ENCODE measurements at regions not wholly inside any gene's neighbourhood (a gene's known extent, or its start where the extent isn't known, plus 50 kb on each side); places are given as distances from the start of the nearest gene placed in this dataset.

DNA sequence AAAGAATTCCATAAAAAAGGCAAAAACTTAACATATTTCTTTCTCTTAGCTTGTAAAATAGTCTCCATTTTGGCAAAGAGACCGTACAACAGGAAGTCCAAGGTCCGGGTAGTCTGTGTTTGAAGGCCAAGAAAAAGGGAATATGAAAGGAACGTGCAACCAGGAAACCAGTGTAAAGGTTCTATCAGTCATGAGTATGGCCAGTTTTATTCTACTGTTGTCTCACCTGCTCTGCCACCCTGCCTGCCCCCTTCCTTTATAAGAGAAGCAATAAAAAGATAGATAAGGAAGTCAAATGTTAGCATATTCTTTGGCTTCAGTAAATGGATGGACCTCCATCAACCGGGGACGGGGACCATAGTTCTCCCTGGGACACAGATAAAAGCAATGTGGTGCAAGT lies 370.6 kb upstream of the ROBO2 start:
- Histone ChIP-seq H3K27me3 (ENCODE audit: control insufficient read depth in 3 of 3, insufficient read depth in 3 of 3, low read depth in 1 of 3, low read length in 3 of 3) (no peaks in the 10 kb centered on the region), H3K9ac (ENCODE audit: low read depth, low read length, poor library complexity) (no peak overlapping the region), H3K27ac (replicated peaks; ENCODE audit: low read length) (no peak overlapping the region), H3K9me3 (replicated peaks in 1 of 2; ENCODE audit: control insufficient read depth in 2 of 2, insufficient read depth in 1 of 2, low read depth in 1 of 2, low read length in 2 of 2) (no peaks in the 10 kb centered on the region), H3K4me1 (ENCODE audit: control insufficient read depth in 2 of 2, insufficient read depth in 1 of 2, low read depth in 1 of 2, low read length in 2 of 2) (no peaks in the 10 kb centered on the region), H3K14ac (ENCODE audit: low read length) (no peak overlapping the region), H4K8ac (ENCODE audit: low read depth, low read length) (no peak overlapping the region), H2AK5ac (ENCODE audit: low read depth, low read length) (no peak overlapping the region), H3K36me3 (replicated peaks in 1 of 2; ENCODE audit: control insufficient read depth in 2 of 2, insufficient read depth in 2 of 2, low read length in 2 of 2) (no peaks in the 10 kb centered on the region), H3K4me3 (ENCODE audit: low read length in 2 of 2) (no peak overlapping the region), H3K18ac (ENCODE audit: low read length) (no peak overlapping the region), H3K4me2 (ENCODE audit: insufficient read depth, low read length, poor library complexity, severe bottlenecking) (no peak overlapping the region), H3K23ac (ENCODE audit: low read depth, low read length, poor library complexity) (no peak overlapping the region), H2BK12ac (ENCODE audit: low read length) (no peak overlapping the region), H4K91ac (ENCODE audit: low read depth, low read length, poor library complexity) (no peak overlapping the region), H3K4ac (ENCODE audit: low read length) (no peak overlapping the region), H2AFZ (ENCODE audit: low read length) (peak overlapping the region; percentile 3), H3K79me1 (ENCODE audit: low read depth, low read length) (no peaks in the 10 kb centered on the region), H2BK120ac (ENCODE audit: low read depth, low read length) (no peak overlapping the region), H2BK15ac (ENCODE audit: low read length) (no peak overlapping the region), H2BK5ac (ENCODE audit: low read length) (no peak overlapping the region)
- WGBS, 2 donors (ENCODE audit: extremely low coverage in 2 of 2, insufficient read length in 2 of 2, insufficient replicate concordance in 1 of 2): no CpG with 5 or more reads among the region's 5 CpGs
- no peak for DNase-seq (ENCODE audit: low spot score)

- H3K27me3 ChIP-seq (ENCODE audit: control insufficient read depth in 3 of 3, insufficient read depth in 3 of 3, low read depth in 1 of 3, low read length in 3 of 3): no peaks in the 10 kb centered on the region
- H2AFZ ChIP-seq (ENCODE audit: low read length): no peak overlapping the region
- H3K79me1 ChIP-seq (ENCODE audit: low read depth, low read length): no peaks in the 10 kb centered on the region
- H3K18ac ChIP-seq (ENCODE audit: low read length): no peak overlapping the region
- no peak overlapping the region for H4K8ac ChIP-seq (ENCODE audit: low read depth, low read length)
- H3K4ac ChIP-seq (ENCODE audit: low read length): no peak overlapping the region
- no peak overlapping the region for H2AK5ac ChIP-seq (ENCODE audit: low read depth, low read length)
- H2BK120ac ChIP-seq (ENCODE audit: low read depth, low read length): no peak overlapping the region
- H3K27ac ChIP-seq (replicated peaks; ENCODE audit: low read length): no peak overlapping the region
- H4K91ac ChIP-seq (ENCODE audit: low read depth, low read length, poor library complexity): no peak overlapping the region
- H3K9me3 ChIP-seq (replicated peaks in 1 of 2; ENCODE audit: control insufficient read depth in 2 of 2, insufficient read depth in 1 of 2, low read depth in 1 of 2, low read length in 2 of 2): no peaks in the 10 kb centered on the region
- no peak overlapping the region for H3K4me2 ChIP-seq (ENCODE audit: insufficient read depth, low read length, poor library complexity, severe bottlenecking)
- H3K9ac ChIP-seq (ENCODE audit: low read depth, low read length, poor library complexity): no peak overlapping the region
- H2BK12ac ChIP-seq (ENCODE audit: low read length): no peak overlapping the region
- no peaks in the 10 kb centered on the region for H3K36me3 ChIP-seq (replicated peaks in 1 of 2; ENCODE audit: control insufficient read depth in 2 of 2, insufficient read depth in 2 of 2, low read length in 2 of 2)
- no peak overlapping the region for H3K23ac ChIP-seq (ENCODE audit: low read depth, low read length, poor library complexity)
- H2BK5ac ChIP-seq (ENCODE audit: low read length): no peak overlapping the region
- no peak for DNase-seq (ENCODE audit: low spot score)
- WGBS, 2 donors (ENCODE audit: extremely low coverage in 2 of 2, insufficient read length in 2 of 2, insufficient replicate concordance in 1 of 2): no CpG with 5 or more reads among the region's 4 CpGs
- H3K14ac ChIP-seq (ENCODE audit: low read length): no peak overlapping the region
- H2BK15ac ChIP-seq (ENCODE audit: low read length): no peak overlapping the region
- no peak overlapping the region for H3K4me3 ChIP-seq (ENCODE audit: low read length in 2 of 2)
- no peaks in the 10 kb centered on the region for H3K4me1 ChIP-seq (ENCODE audit: control insufficient read depth in 2 of 2, insufficient read depth in 1 of 2, low read depth in 1 of 2, low read length in 2 of 2)
These were observed 366.7 kb upstream of the ROBO2 start for GRCh38 chr3:76673171-76673570.

- no peak overlapping the region for H2BK120ac ChIP-seq (ENCODE audit: low read depth, low read length)
- no peaks in the 10 kb centered on the region for H3K36me3 ChIP-seq (replicated peaks in 1 of 2; ENCODE audit: control insufficient read depth in 2 of 2, insufficient read depth in 2 of 2, low read length in 2 of 2)
- no peak overlapping the region for H2BK5ac ChIP-seq (ENCODE audit: low read length)
- H4K91ac ChIP-seq (ENCODE audit: low read depth, low read length, poor library complexity): no peak overlapping the region
- no peak overlapping the region for H3K27ac ChIP-seq (replicated peaks; ENCODE audit: low read length)
- no peak overlapping the region for H3K18ac ChIP-seq (ENCODE audit: low read length)
- H3K4me3 ChIP-seq (ENCODE audit: low read length in 2 of 2): no peak overlapping the region
- H3K23ac ChIP-seq (ENCODE audit: low read depth, low read length, poor library complexity): no peak overlapping the region
- no peaks in the 10 kb centered on the region for H3K27me3 ChIP-seq (ENCODE audit: control insufficient read depth in 3 of 3, insufficient read depth in 3 of 3, low read depth in 1 of 3, low read length in 3 of 3)
- no peaks in the 10 kb centered on the region for H3K79me1 ChIP-seq (ENCODE audit: low read depth, low read length)
- H3K9me3 ChIP-seq (replicated peaks in 1 of 2; ENCODE audit: control insufficient read depth in 2 of 2, insufficient read depth in 1 of 2, low read depth in 1 of 2, low read length in 2 of 2): no peaks in the 10 kb centered on the region
- H2BK15ac ChIP-seq (ENCODE audit: low read length): no peak overlapping the region
- H2AFZ ChIP-seq (ENCODE audit: low read length): no peak overlapping the region
- DNase-seq (ENCODE audit: low spot score): no peak
- no peak overlapping the region for H2AK5ac ChIP-seq (ENCODE audit: low read depth, low read length)
- H4K8ac ChIP-seq (ENCODE audit: low read depth, low read length): no peak overlapping the region
- H3K4me1 ChIP-seq (ENCODE audit: control insufficient read depth in 2 of 2, insufficient read depth in 1 of 2, low read depth in 1 of 2, low read length in 2 of 2): no peaks in the 10 kb centered on the region
- H2BK12ac ChIP-seq (ENCODE audit: low read length): no peak overlapping the region
- no peak overlapping the region for H3K9ac ChIP-seq (ENCODE audit: low read depth, low read length, poor library complexity)
- no peak overlapping the region for H3K4me2 ChIP-seq (ENCODE audit: insufficient read depth, low read length, poor library complexity, severe bottlenecking)
- H3K14ac ChIP-seq (ENCODE audit: low read length): no peak overlapping the region
- no peak overlapping the region for H3K4ac ChIP-seq (ENCODE audit: low read length)
These were observed 360.4 kb upstream of the ROBO2 start for GRCh38 chr3:76679541-76679940.

DNA sequence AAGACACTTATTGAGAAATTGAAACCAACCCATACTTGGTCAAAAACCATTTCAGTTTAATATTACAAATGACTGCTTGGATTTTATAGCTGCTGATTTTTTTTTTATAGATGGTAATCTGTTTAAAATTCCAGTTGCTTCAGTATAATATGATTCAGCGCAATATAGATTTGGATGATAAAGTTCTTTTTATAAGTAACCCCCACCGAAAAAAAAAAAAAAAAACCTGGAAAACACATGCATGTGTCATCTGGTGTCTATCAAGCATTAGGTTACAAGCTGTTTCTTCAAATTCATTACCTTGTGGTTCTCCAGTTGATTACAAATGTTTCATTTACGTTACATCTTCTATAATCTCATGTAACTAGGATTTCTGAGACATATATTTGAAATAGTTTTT lies 356.6 kb upstream of the ROBO2 start:
- Histone ChIP-seq H3K23ac (ENCODE audit: low read depth, low read length, poor library complexity) (no peak overlapping the region), H2BK120ac (ENCODE audit: low read depth, low read length) (no peak overlapping the region), H3K36me3 (replicated peaks in 1 of 2; ENCODE audit: control insufficient read depth in 2 of 2, insufficient read depth in 2 of 2, low read length in 2 of 2) (no peaks in the 10 kb centered on the region), H4K91ac (ENCODE audit: low read depth, low read length, poor library complexity) (no peak overlapping the region), H3K4ac (ENCODE audit: low read length) (no peak overlapping the region), H2BK12ac (ENCODE audit: low read length) (no peak overlapping the region), H3K27me3 (ENCODE audit: control insufficient read depth in 3 of 3, insufficient read depth in 3 of 3, low read depth in 1 of 3, low read length in 3 of 3) (no peaks in the 10 kb centered on the region), H2BK5ac (ENCODE audit: low read length) (no peak overlapping the region), H3K4me3 (ENCODE audit: low read length in 2 of 2) (no peak overlapping the region), H2AK5ac (ENCODE audit: low read depth, low read length) (no peak overlapping the region), H3K9ac (ENCODE audit: low read depth, low read length, poor library complexity) (no peak overlapping the region), H2BK15ac (ENCODE audit: low read length) (no peak overlapping the region), H3K14ac (ENCODE audit: low read length) (no peak overlapping the region), H4K8ac (ENCODE audit: low read depth, low read length) (no peak overlapping the region), H2AFZ (ENCODE audit: low read length) (no peak overlapping the region), H3K18ac (ENCODE audit: low read length) (no peak overlapping the region), H3K79me1 (ENCODE audit: low read depth, low read length) (no peaks in the 10 kb centered on the region), H3K4me2 (ENCODE audit: insufficient read depth, low read length, poor library complexity, severe bottlenecking) (no peak overlapping the region), H3K27ac (replicated peaks; ENCODE audit: low read length) (no peak overlapping the region), H3K9me3 (replicated peaks in 1 of 2; ENCODE audit: control insufficient read depth in 2 of 2, insufficient read depth in 1 of 2, low read depth in 1 of 2, low read length in 2 of 2) (no peaks in the 10 kb centered on the region), H3K4me1 (ENCODE audit: control insufficient read depth in 2 of 2, insufficient read depth in 1 of 2, low read depth in 1 of 2, low read length in 2 of 2) (no peaks in the 10 kb centered on the region)
- no peak for DNase-seq (ENCODE audit: low spot score)
- no CpG with 5 or more reads among the region's 3 CpGs for WGBS, 2 donors (ENCODE audit: extremely low coverage in 2 of 2, insufficient read length in 2 of 2, insufficient replicate concordance in 1 of 2)

Data from neuronal stem cell (in vitro differentiated cells).